GM19438 (cell line): ENCODE measurements at regions not wholly inside any gene's neighbourhood (a gene's known extent, or its start where the extent isn't known, plus 50 kb on each side); places are given as distances from the start of the nearest gene placed in this dataset.

Source experiments
- ATAC-seq: cut with Tn5 transposase; IDR thresholded peaks from one replicate; pipeline ENCODE4 v1.9.1; 2021; ENCODE audit warnings: low read depth; ENCODE audit not compliant: unreplicated experiment

GRCh38 chr3:16102187-16102561 lies 72.3 kb upstream of the GALNT15 start:
- no peak for ATAC-seq

DNA sequence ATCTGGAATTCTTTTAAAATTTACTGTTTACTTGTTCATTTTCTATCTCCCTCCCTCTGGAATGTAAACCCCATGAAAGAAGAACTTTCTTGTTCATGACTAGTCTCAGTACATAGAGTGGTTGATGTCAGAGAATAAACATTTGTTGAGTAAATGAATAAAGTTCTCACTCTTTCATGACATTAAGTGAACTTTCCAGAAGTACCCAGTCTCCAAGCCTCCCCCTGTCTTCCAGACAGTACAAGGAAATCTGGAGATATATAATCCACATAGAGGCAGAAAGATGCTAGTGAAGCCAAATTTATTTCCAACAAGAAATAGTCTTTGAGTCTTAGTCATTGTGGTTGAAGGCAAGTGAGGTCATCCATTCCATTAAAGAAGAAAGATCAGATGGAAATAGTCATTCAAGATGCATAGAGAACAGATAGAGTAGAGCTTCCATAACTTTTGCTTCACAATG lies 71.5 kb upstream of the GALNT15 start:
- no peak for ATAC-seq

GRCh38 chr3:16103472-16103871 lies 71.0 kb upstream of the GALNT15 start:
- no peak for ATAC-seq

GRCh38 chr3:16104156-16104555 lies 70.3 kb upstream of the GALNT15 start:
- no peak for ATAC-seq

GRCh38 chr3:16106050-16106449 lies 68.4 kb upstream of the GALNT15 start:
- ATAC-seq, result no peak

DNA sequence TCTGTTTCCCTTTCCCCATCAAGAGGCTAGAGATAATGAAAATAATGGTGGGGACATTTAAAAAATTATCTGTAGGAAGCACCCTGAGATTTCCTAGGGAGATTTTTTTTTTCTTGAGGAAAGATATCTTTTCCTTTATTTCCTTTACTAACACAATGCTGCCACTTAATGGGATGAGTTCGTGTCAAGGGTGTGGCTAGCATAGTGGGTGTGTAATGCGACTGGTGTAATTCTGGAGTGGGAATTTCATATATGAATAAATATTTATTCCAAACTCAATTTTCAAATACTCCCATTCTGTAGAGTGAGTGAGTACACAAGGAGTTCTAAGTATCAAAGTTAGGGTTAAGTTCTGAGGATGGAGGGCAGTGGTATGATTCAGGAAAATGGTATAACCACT lies 66.1 kb upstream of the GALNT15 start:
- no peak for ATAC-seq

GRCh38 chr3:16109929-16110328 lies 64.6 kb upstream of the GALNT15 start:
- no peak for ATAC-seq

DNA sequence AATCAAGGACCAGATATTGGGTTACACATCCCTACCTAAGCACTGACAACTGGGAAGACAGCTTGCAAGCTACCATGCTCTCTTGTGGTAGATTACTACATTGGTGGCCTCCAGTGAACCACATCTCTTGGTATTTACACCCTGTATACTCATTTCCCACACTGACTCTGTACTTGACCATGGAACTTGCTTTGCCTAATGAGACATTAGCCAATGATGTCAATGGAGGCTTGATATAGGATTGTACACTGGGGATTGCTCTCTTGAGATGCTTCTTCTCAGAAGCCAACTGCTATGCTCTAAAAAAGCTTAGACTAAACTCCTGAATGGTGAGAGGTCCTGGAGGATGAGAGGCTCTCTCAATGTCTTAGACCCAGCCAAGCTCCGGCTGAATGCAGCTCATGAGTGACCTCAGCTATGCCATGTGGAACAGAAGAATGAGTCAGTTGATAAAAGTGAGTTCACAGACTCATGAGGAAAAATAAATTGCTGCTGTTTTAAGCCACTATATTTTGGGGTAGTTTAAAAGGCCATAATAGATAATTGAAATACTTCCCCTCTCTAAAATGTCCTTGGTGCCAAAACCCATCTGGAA lies 61.5 kb upstream of the GALNT15 start:
- no peak for ATAC-seq

- ATAC-seq, result no peak
These were observed 60.8 kb upstream of the GALNT15 start for GRCh38 chr3:16113704-16114103.

DNA sequence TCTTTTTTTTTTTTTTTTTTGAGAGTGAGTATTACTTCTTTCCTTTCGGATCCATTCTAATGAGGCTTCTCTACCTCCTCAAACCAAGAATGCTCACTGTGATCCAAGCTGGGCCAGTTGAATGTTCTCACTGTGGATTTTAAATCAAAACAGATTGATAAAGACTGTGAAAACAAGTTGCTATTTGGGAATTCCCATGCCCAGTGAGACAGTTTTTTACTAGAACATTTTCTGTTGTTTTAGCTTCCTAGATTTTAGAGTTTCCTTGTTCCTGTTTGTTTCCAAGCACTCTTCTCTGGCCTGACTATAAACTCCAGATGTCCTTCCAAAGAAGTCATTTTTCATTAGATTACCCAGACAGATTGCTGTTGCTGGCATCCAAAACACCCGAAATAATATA lies 60.1 kb upstream of the GALNT15 start:
- ATAC-seq, result no peak

DNA sequence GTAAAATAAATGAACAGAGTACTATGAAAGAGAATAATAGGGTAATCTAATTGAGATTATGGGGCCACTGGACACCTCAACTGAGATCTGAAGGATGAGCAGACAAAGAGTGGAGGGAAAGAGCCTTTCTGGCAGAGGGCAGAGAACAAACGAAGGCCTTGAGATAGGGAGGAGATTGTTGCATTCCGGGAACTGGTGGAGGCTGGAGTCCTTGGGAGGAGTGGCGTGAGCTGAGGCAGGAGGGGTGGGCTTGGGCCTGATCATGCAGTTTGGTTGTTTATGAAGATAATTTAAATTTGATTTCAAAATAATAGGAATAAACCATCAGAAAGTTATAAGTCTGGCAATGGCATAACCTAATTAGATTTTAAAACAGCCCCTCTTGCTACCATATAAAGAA lies 59.5 kb upstream of the GALNT15 start:
- no peak for ATAC-seq

DNA sequence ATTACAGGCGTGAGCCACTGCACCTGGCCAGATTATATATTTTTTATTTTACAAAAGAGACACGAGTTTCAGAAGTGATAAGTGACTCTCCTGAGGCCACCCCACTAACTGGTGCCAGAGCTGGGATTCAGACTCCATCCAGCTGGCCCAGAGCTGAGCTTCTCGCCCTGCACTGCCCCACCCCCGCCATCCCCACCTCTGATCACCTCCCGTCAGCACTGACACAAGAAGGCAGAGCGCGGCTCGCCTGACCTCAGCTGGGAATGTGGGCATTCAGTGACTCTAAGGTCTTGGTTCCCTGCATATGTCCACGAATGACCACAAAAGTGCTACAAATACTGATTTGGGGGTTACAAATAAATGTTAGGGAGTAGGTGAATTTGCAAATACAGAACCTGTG lies 56.1 kb upstream of the GALNT15 start:
- ATAC-seq, result no peak

DNA sequence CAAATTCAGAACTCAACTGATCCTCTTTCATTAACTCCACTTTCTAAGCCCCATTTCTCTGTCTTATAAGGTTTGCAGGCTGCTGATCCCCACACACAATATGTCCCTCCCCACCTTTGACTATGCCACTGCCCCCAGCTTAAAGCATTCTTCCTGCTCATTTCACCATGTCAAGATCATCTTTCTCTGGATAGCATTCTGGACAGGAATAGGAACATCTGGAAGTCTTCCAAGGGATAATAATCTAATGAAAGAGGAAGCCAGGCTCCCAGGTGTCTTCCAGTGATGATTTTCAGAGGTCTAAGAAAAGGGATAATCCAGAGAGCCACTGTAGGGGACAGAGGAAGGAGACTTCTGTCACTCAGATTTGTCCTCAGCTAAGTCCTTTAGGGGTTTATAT lies 54.6 kb upstream of the GALNT15 start:
- ATAC-seq, result no peak

- no peak for ATAC-seq
These were observed 53.1 kb upstream of the GALNT15 start for GRCh38 chr3:16121391-16121790.

- no peak for ATAC-seq
These were observed 52.3 kb upstream of the GALNT15 start for GRCh38 chr3:16122155-16122554.

GRCh38 chr3:16122661-16123060 lies 51.8 kb upstream of the GALNT15 start:
- ATAC-seq, result no peak

GRCh38 chr3:16124636-16125035 lies 49.8 kb upstream of the GALNT15 start:
- no peak for ATAC-seq
